Spleen (tissue), 11 donors: ENCODE measurements at regions not wholly inside any gene's neighbourhood (a gene's known extent, or its start where the extent isn't known, plus 50 kb on each side); places are given as distances from the start of the nearest gene placed in this dataset.

ENCODE experiments used
- DNase-seq: peaks from one replicate; pipeline ENCODE4 v3.0.0-alpha.2; 2020
- H3K27ac ChIP-seq, 8 donors: fragments of 200-600 bp; sonication (generic) in 7 of 8; 1 replicate in 4 of 8; 2 replicates in 4 of 8; pipeline versions ENCODE4 v1.5.0 to v1.8.0; 2016 to 2021; ENCODE audit warnings: inconsistent platforms in 4 of 8, mild to moderate bottlenecking in 4 of 8, moderate library complexity in 1 of 8
- H3K27me3 ChIP-seq, 7 donors: fragments of 200-600 bp; sonication (generic) in 6 of 7; replicated peaks in 1 of 7; 1 replicate in 4 of 7; 2 replicates in 3 of 7; pipeline versions ENCODE4 v1.5.0 to v1.8.0; 2016 to 2021; ENCODE audit warnings: inconsistent platforms in 3 of 7, mild to moderate bottlenecking in 1 of 7
- H3K36me3 ChIP-seq, 6 donors: fragments of 200-600 bp; sonication (generic) in 5 of 6; 1 replicate in 4 of 6; 2 replicates in 2 of 6; pipeline versions ENCODE4 v1.5.0 to v1.8.0; 2016 to 2021; ENCODE audit warnings: inconsistent platforms in 2 of 6
- H3K4me1 ChIP-seq, 6 donors: fragments of 200-600 bp; sonication (generic) in 5 of 6; 1 replicate in 3 of 6; 2 replicates in 3 of 6; pipeline versions ENCODE4 v1.5.0 to v1.8.0; 2016 to 2021; ENCODE audit warnings: inconsistent platforms in 3 of 6
- H3K4me3 ChIP-seq, 8 donors: fragments of 200-600 bp; sonication (generic) in 7 of 8; 1 replicate in 4 of 8; 2 replicates in 4 of 8; pipeline versions ENCODE4 v1.5.0 to v1.8.0; 2016 to 2021; ENCODE audit warnings: inconsistent platforms in 4 of 8, mild to moderate bottlenecking in 4 of 8, moderate library complexity in 2 of 8
- H3K9me3 ChIP-seq, 8 donors: fragments of 200-600 bp; sonication (generic) in 7 of 8; 1 replicate in 4 of 8; 2 replicates in 4 of 8; pipeline versions ENCODE4 v1.5.0 to v1.8.0; 2016 to 2021; ENCODE audit warnings: inconsistent platforms in 4 of 8
- CTCF ChIP-seq, 11 experiments: fragments of 200-600 bp in 7 of 11; fragments of 450-650 bp in 4 of 11; sonication (generic) in 4 of 11; IDR thresholded peaks in 8 of 11; conservative IDR thresholded peaks in 3 of 11; 1 replicate in 7 of 11; 2 replicates in 4 of 11; pipeline versions ENCODE4 v1.4.0 to v1.8.0; 2016 to 2021; ENCODE audit warnings: antibody characterized with exemption in 11 of 11, inconsistent platforms in 4 of 11, mild to moderate bottlenecking in 1 of 11
- POLR2A ChIP-seq, 3 donors: fragments of 450-650 bp; IDR thresholded peaks; one replicate each; pipeline ENCODE4 v1.5.1; 2017; ENCODE audit warnings: antibody characterized with exemption in 3 of 3, mild to moderate bottlenecking in 1 of 3
- POLR2AphosphoS5 ChIP-seq, 3 donors: sonication (generic); formaldehyde crosslinking; IDR thresholded peaks; one replicate each; pipeline ENCODE4 v1.5.1; 2017; ENCODE audit warnings: antibody characterized with exemption in 3 of 3
- WGBS, 5 donors: extraction: QIAGEN DNeasy Blood & Tissue Kit in 3 of 5; methylation state at CpG; one replicate each; pipeline versions ENCODE4 v1.1.5 to v1.1.7; 2013 to 2018; 5-methylcytosine and 5-hydroxymethylcytosine counted together
- intact Hi-C: fragments of 100-400 bp; cut with DNase I; formaldehyde crosslinking; loops from one replicate; pipeline ENCODE4 v1.15.0; 2023; ENCODE audit warnings: low total_unique reads
- donor health status: healthy with polysubstance abuse.
- donor health status: DM: no; HTN: no; CAD: no; lungs with moderate emphysema.
- donor health status: DM: no; HTN: no; CAD: no.
- donor health status: Bipolar disorder and iron deficiency.
- donor health status: healthy.
- donor health status: DM: no; HTN: no; CAD: no.
- donor health status: DM: yes; HTN: yes; CAD: no.

GRCh38 chr15:67922971-67923945 is 83.4 kb upstream of the RNU6-1 start:
- peaks cover 0 to 18% (median 13%) of the 10 kb centered on the region in 8 donors for H3K9me3 ChIP-seq
- no peak for DNase-seq
- H3K27me3 ChIP-seq: no peaks in the 10 kb centered on the region
- TF ChIP-seq CTCF (IDR thresholded peaks at IDR 0.05 in 8 of 11, conservative IDR thresholded peaks at IDR 0.05 in 3 of 11) (no peak), POLR2A (IDR thresholded peaks at IDR 0.05) (no peak), POLR2AphosphoS5 (IDR thresholded peaks at IDR 0.05) (no peak)
- intact Hi-C loops: no loop called here
- H3K27ac ChIP-seq: no peak overlapping the region
- no peak overlapping the region for H3K4me3 ChIP-seq
- no peaks in the 10 kb centered on the region for H3K4me1 ChIP-seq
- H3K36me3 ChIP-seq: no peaks in the 10 kb centered on the region
- 86 to 93% (median 89%) methylated on average over 10 of the region's 10 CpGs for WGBS, 5 donors

GRCh38 chr15:67924359-67924974 is 84.6 kb upstream of the RNU6-1 start:
- Histone ChIP-seq H3K4me3 (no peak overlapping the region), H3K27ac (no peak overlapping the region), H3K9me3 (peaks cover 0 to 6% (median under 1%) of the 10 kb centered on the region in 8 donors), H3K4me1 (no peaks in the 10 kb centered on the region), H3K27me3 (no peaks in the 10 kb centered on the region), H3K36me3 (no peaks in the 10 kb centered on the region)
- 94 to 100% (median 97%) methylated on average over 1 of the region's 1 CpG for WGBS, 5 donors
- intact Hi-C loops: no loop called here
- TF ChIP-seq POLR2AphosphoS5 (IDR thresholded peaks at IDR 0.05): no peak
- no peak for TF ChIP-seq POLR2A (IDR thresholded peaks at IDR 0.05)
- no peak for TF ChIP-seq CTCF (IDR thresholded peaks at IDR 0.05 in 8 of 11, conservative IDR thresholded peaks at IDR 0.05 in 3 of 11)
- DNase-seq: no peak

GRCh38 chr15:67925182-67925581 is 85.3 kb upstream of the RNU6-1 start:
- 56 to 78% (median 73%) methylated on average over 7 of the region's 7 CpGs for WGBS, 5 donors
- H3K36me3 ChIP-seq: no peaks in the 10 kb centered on the region
- no peaks in the 10 kb centered on the region for H3K27me3 ChIP-seq
- H3K4me1 ChIP-seq: no peaks in the 10 kb centered on the region
- H3K9me3 ChIP-seq: no peaks in the 10 kb centered on the region
- intact Hi-C loops: no loop called here
- DNase-seq: no peak
- no peak overlapping the region for H3K4me3 ChIP-seq
- H3K27ac ChIP-seq: no peak overlapping the region
- TF ChIP-seq POLR2AphosphoS5 (IDR thresholded peaks at IDR 0.05): no peak
- TF ChIP-seq POLR2A (IDR thresholded peaks at IDR 0.05): no peak
- no peak for TF ChIP-seq CTCF (IDR thresholded peaks at IDR 0.05 in 8 of 11, conservative IDR thresholded peaks at IDR 0.05 in 3 of 11)
